Calu3 (cell line): ENCODE measurements at regions not wholly inside any gene's neighbourhood (a gene's known extent, or its start where the extent isn't known, plus 50 kb on each side); places are given as distances from the start of the nearest gene placed in this dataset.

ENCODE experiments used
- BruUV-seq: library from RNA; stranded (reverse); fragments of 400-500 nt; replicated peaks from 2 replicates; lab custom pipeline; 2021; lab: Mats Ljungman, UMichigan
- CTCF ChIA-PET: fragments of 300-600 bp; sonication (Branson Sonifier 250); formaldehyde crosslinking; loops from one replicate; lab custom pipeline; 2022; ENCODE audit warnings: antibody characterized with exemption; lab: Charles Lee
- DNase-seq: peaks from one replicate; pipeline ENCODE4 v3.0.0; 2022
- H3K27ac Mint-ChIP-seq: one replicate; pipeline ENCODE4 v1.8.0; 2022; ENCODE audit warnings: mixed read lengths; ENCODE audit not compliant: unreplicated experiment
- H3K27me3 Mint-ChIP-seq: one replicate; pipeline ENCODE4 v1.8.0; 2022; ENCODE audit warnings: mixed read lengths; ENCODE audit not compliant: unreplicated experiment
- H3K36me3 Mint-ChIP-seq: one replicate; pipeline ENCODE4 v1.8.0; 2022; ENCODE audit warnings: mild to moderate bottlenecking, moderate library complexity, mixed read lengths; ENCODE audit not compliant: insufficient read depth, unreplicated experiment
- H3K4me1 Mint-ChIP-seq: one replicate; pipeline ENCODE4 v1.8.0; 2022; ENCODE audit warnings: mild to moderate bottlenecking, low read depth, mixed read lengths; ENCODE audit not compliant: unreplicated experiment
- H3K4me3 Mint-ChIP-seq: one replicate; pipeline ENCODE4 v1.8.0; 2022; ENCODE audit warnings: mild to moderate bottlenecking, low read depth, moderate library complexity, mixed read lengths; ENCODE audit not compliant: unreplicated experiment
- H3K9me3 Mint-ChIP-seq: one replicate; pipeline ENCODE4 v1.8.0; 2022; ENCODE audit warnings: low read depth, mixed read lengths; ENCODE audit not compliant: unreplicated experiment
- CTCF ChIP-seq: fragments of 200-600 bp; IDR thresholded peaks from one replicate; pipeline ENCODE4 v1.8.0; 2022; ENCODE audit warnings: antibody characterized with exemption; ENCODE audit not compliant: unreplicated experiment
- intact Hi-C: fragments of 100-400 bp; cut with micrococcal nuclease; formaldehyde crosslinking; loops from one replicate; pipeline ENCODE4 v1.10.0; 2022; ENCODE audit not compliant: unreplicated experiment

- H3K4me1 Mint-ChIP-seq = no peaks in the 10 kb centered on the region
- no peak overlapping the region for H3K4me3 Mint-ChIP-seq
- H3K27me3 Mint-ChIP-seq = no peaks in the 10 kb centered on the region
- no peaks in the 10 kb centered on the region for H3K36me3 Mint-ChIP-seq
- BruUV-seq = no TSS peak
- no peak for DNase-seq
- CTCF ChIA-PET = no interaction called here
- H3K9me3 Mint-ChIP-seq = peaks cover 2% of the 10 kb centered on the region
- no peak for TF ChIP-seq CTCF
- H3K27ac Mint-ChIP-seq = no peak overlapping the region
- intact Hi-C loops = no loop called here
Measured at GRCh38 chr1:99084562-99084961, 79.9 kb upstream of the PLPPR5 start.

- Mint-ChIP-seq H3K4me3 (no peak overlapping the region), H3K27ac (no peak overlapping the region), H3K4me1 (no peaks in the 10 kb centered on the region), H3K36me3 (no peaks in the 10 kb centered on the region), H3K27me3 (no peaks in the 10 kb centered on the region), H3K9me3 (peaks cover 2% of the 10 kb centered on the region)
- intact Hi-C loops = no loop called here
- no peak for DNase-seq
- TF ChIP-seq CTCF = no peak
- CTCF ChIA-PET = no interaction called here
- BruUV-seq = no TSS peak
Measured at GRCh38 chr1:99086057-99086456, 81.4 kb upstream of the PLPPR5 start.

GRCh38 chr1:99098589-99098988 lies 93.9 kb upstream of the PLPPR5 start:
- no peak overlapping the region for H3K4me3 Mint-ChIP-seq
- no peak for TF ChIP-seq CTCF
- no peak overlapping the region for H3K27ac Mint-ChIP-seq
- intact Hi-C loops = no loop called here
- H3K36me3 Mint-ChIP-seq = no peaks in the 10 kb centered on the region
- peaks cover 1% of the 10 kb centered on the region for H3K4me1 Mint-ChIP-seq
- BruUV-seq = no TSS peak
- no peaks in the 10 kb centered on the region for H3K27me3 Mint-ChIP-seq
- CTCF ChIA-PET = no interaction called here
- DNase-seq = no peak
- peaks cover 7% of the 10 kb centered on the region for H3K9me3 Mint-ChIP-seq

- Mint-ChIP-seq H3K4me3 (no peak overlapping the region), H3K4me1 (peaks cover 15% of the 10 kb centered on the region), H3K27me3 (no peaks in the 10 kb centered on the region), H3K9me3 (no peaks in the 10 kb centered on the region), H3K27ac (no peak overlapping the region), H3K36me3 (peaks cover 4% of the 10 kb centered on the region)
- BruUV-seq = no TSS peak
- intact Hi-C loops = no loop called here
- no peak for DNase-seq
- CTCF ChIA-PET = no interaction called here
- TF ChIP-seq CTCF = no peak
Measured at GRCh38 chr1:99106274-99106673, 101.6 kb upstream of the PLPPR5 start.
